ENCODE measurements at regions not wholly inside any gene's neighbourhood (a gene's known extent, or its start where the extent isn't known, plus 50 kb on each side); places are given as distances from the start of the nearest gene placed in this dataset.

- H3K9me3 ChIP-seq: no peaks in the 10 kb centered on the region
- intact Hi-C loops (cut with DNase I): no loop called here
- TF ChIP-seq, protein P1, sequence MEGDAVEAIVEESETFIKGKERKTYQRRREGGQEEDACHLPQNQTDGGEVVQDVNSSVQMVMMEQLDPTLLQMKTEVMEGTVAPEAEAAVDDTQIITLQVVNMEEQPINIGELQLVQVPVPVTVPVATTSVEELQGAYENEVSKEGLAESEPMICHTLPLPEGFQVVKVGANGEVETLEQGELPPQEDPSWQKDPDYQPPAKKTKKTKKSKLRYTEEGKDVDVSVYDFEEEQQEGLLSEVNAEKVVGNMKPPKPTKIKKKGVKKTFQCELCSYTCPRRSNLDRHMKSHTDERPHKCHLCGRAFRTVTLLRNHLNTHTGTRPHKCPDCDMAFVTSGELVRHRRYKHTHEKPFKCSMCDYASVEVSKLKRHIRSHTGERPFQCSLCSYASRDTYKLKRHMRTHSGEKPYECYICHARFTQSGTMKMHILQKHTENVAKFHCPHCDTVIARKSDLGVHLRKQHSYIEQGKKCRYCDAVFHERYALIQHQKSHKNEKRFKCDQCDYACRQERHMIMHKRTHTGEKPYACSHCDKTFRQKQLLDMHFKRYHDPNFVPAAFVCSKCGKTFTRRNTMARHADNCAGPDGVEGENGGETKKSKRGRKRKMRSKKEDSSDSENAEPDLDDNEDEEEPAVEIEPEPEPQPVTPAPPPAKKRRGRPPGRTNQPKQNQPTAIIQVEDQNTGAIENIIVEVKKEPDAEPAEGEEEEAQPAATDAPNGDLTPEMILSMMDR (IDR thresholded peaks at IDR 0.05): no peak
- no peak for FAIRE-seq
- H3K27ac ChIP-seq: no peak overlapping the region
- no peaks in the 10 kb centered on the region for H3K36me3 ChIP-seq
- no peak for ATAC-seq
- no peaks in the 10 kb centered on the region for H3K4me1 ChIP-seq
- H3K4me3 ChIP-seq: no peak overlapping the region
- WGBS, 2 donors: 91 to 94% methylated on average over 5 of the region's 5 CpGs
- no peaks in the 10 kb centered on the region for H3K27me3 ChIP-seq
- no peak for DNase-seq
Measured at GRCh38 chr2:234272069-234272850, 221.8 kb downstream of the SPP2 start.

GRCh38 chr2:234271338-234271737 lies 220.8 kb downstream of the SPP2 start:
- H3K27ac ChIP-seq: no peak overlapping the region
- TF ChIP-seq, protein P1 (IDR thresholded peaks at IDR 0.05): no peak
- H3K9me3 ChIP-seq: no peaks in the 10 kb centered on the region
- DNase-seq: no peak
- no peaks in the 10 kb centered on the region for H3K27me3 ChIP-seq
- no peak for ATAC-seq
- no peaks in the 10 kb centered on the region for H3K36me3 ChIP-seq
- no peaks in the 10 kb centered on the region for H3K4me1 ChIP-seq
- WGBS, 2 donors: 70 to 73% methylated on average over 4 of the region's 4 CpGs
- intact Hi-C loops (cut with DNase I): no loop called here
- H3K4me3 ChIP-seq: no peak overlapping the region
- FAIRE-seq: no peak

- TF ChIP-seq, protein P1 (IDR thresholded peaks at IDR 0.05): no peak
- Histone ChIP-seq H3K36me3 (no peaks in the 10 kb centered on the region), H3K27ac (no peak overlapping the region), H3K4me1 (no peaks in the 10 kb centered on the region), H3K9me3 (no peaks in the 10 kb centered on the region), H3K4me3 (no peak overlapping the region), H3K27me3 (no peaks in the 10 kb centered on the region)
- ATAC-seq: peak in 2 of 4 donors; percentile 16 to 30
- WGBS, 2 donors: 58 to 61% methylated on average over 2 of the region's 2 CpGs
- FAIRE-seq: no peak
- intact Hi-C loops (cut with DNase I): no loop called here
- DNase-seq: no peak
Measured at GRCh38 chr2:234269769-234270204, 219.3 kb downstream of the SPP2 start.

DNA sequence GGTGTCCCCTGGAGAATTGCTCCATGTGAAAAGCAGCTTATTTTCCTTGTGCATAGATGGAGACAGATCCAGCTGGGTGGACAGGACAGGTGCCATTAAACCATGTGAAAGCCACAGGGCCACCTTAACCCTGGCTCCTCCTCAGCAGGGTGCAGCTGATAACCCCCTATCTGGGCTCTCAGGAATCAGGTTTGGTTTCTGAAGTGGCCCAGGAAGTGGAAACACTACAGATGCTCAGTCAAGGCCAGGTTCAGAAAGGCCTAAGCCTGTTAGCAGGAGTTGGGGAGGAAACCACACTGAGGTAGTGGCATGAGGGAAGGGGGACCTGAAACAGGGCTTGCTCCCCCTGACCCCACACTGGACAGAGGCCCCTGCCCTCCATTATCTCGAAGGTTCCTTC lies 217.0 kb downstream of the SPP2 start:
- intact Hi-C loops (cut with DNase I): no loop called here
- Histone ChIP-seq H3K9me3 (no peaks in the 10 kb centered on the region), H3K27me3 (no peaks in the 10 kb centered on the region), H3K27ac (no peak overlapping the region), H3K4me3 (no peak overlapping the region), H3K36me3 (no peaks in the 10 kb centered on the region), H3K4me1 (no peaks in the 10 kb centered on the region)
- WGBS, 2 donors: 89 to 95% methylated on average over 1 of the region's 1 CpG
- TF ChIP-seq, protein P1 (IDR thresholded peaks at IDR 0.05): no peak
- ATAC-seq: no peak
- no peak for DNase-seq
- FAIRE-seq: no peak

- TF ChIP-seq, protein P1 (IDR thresholded peaks at IDR 0.05): no peak
- FAIRE-seq (no peak), DNase-seq (no peak), ATAC-seq (no peak)
- WGBS, 2 donors: 50 to 60% methylated on average over 1 of the region's 1 CpG
- H3K9me3 ChIP-seq: no peaks in the 10 kb centered on the region
- H3K4me1 ChIP-seq: no peaks in the 10 kb centered on the region
- no peak overlapping the region for H3K27ac ChIP-seq
- H3K4me3 ChIP-seq: no peak overlapping the region
- intact Hi-C loops (cut with DNase I): no loop called here
- no peaks in the 10 kb centered on the region for H3K36me3 ChIP-seq
- no peaks in the 10 kb centered on the region for H3K27me3 ChIP-seq
Measured at GRCh38 chr2:234266952-234267351, 216.4 kb downstream of the SPP2 start.
